Activated CD4-positive, alpha-beta T cell treated with anti-CD3 and anti-CD28 coated beads, Interleukin-2, amount 10 ng/mL, durations not matched to agents 24 days and 14 days (primary cell): ENCODE measurements at regions not wholly inside any gene's neighbourhood (a gene's known extent, or its start where the extent isn't known, plus 50 kb on each side); places are given as distances from the start of the nearest gene placed in this dataset.
"Not testable (repeated sequence)": the region's sequence is repeated elsewhere in the genome, so short reads cannot be mapped to it uniquely, and the experiment has no call there.

Experiments
- DNase-seq: peaks from one replicate; pipeline ENCODE4 v3.0.0; 2022
- H3K27ac Mint-ChIP-seq: one replicate; pipeline ENCODE4 v1.8.0; 2022; ENCODE audit warnings: mild to moderate bottlenecking, mixed read lengths
- H3K27me3 Mint-ChIP-seq: one replicate; pipeline ENCODE4 v1.8.0; 2022; ENCODE audit warnings: mixed read lengths
- H3K36me3 Mint-ChIP-seq: one replicate; pipeline ENCODE4 v1.8.0; 2022; ENCODE audit warnings: low read depth, mild to moderate bottlenecking, mixed read lengths
- H3K4me1 Mint-ChIP-seq: one replicate; pipeline ENCODE4 v1.8.0; 2021; ENCODE audit warnings: mixed read lengths
- H3K4me3 Mint-ChIP-seq: one replicate; pipeline ENCODE4 v1.8.0; 2022; ENCODE audit warnings: mild to moderate bottlenecking, moderate library complexity, mixed read lengths
- H3K9me3 Mint-ChIP-seq: one replicate; pipeline ENCODE4 v1.8.0; 2021; ENCODE audit warnings: mixed read lengths
- intact Hi-C: fragments of 100-400 bp; cut with micrococcal nuclease; formaldehyde crosslinking; loops from one replicate; pipeline ENCODE4 v1.15.1; 2023

- H3K27ac Mint-ChIP-seq: peak overlapping the region; percentile 90
- H3K27me3 Mint-ChIP-seq: no peaks in the 10 kb centered on the region
- peak overlapping the region; percentile 45 for H3K4me3 Mint-ChIP-seq
- H3K4me1 Mint-ChIP-seq: peaks cover 68% of the 10 kb centered on the region
- H3K36me3 Mint-ChIP-seq: peaks cover 8% of the 10 kb centered on the region
- no peak for DNase-seq
- intact Hi-C loops: loop anchor here (2.0 to 5.0 kb wide), 3 partner anchors 107 to 305 kb away; no protein-coding TSS in a partner anchor
- H3K9me3 Mint-ChIP-seq: peaks cover 4% of the 10 kb centered on the region
These were observed 160.2 kb upstream of the IRF2BP2 start for GRCh38 chr1:234769986-234770795.

- no peaks in the 10 kb centered on the region for H3K27me3 Mint-ChIP-seq
- H3K27ac Mint-ChIP-seq: peak overlapping the region; percentile 90
- peak overlapping the region; percentile 45 for H3K4me3 Mint-ChIP-seq
- DNase-seq: no peak
- peaks cover 2% of the 10 kb centered on the region for H3K36me3 Mint-ChIP-seq
- intact Hi-C loops: loop anchor here (2.0 kb wide), 1 partner anchor 305 kb away; no protein-coding TSS in a partner anchor
- peaks cover 74% of the 10 kb centered on the region for H3K4me1 Mint-ChIP-seq
- peaks cover under 1% of the 10 kb centered on the region for H3K9me3 Mint-ChIP-seq
These were observed 159.5 kb upstream of the IRF2BP2 start for GRCh38 chr1:234769284-234769985.

GRCh38 chr1:234768569-234769283, 158.7 kb upstream of the IRF2BP2 start:
- peak; percentile 85 for DNase-seq
- intact Hi-C loops: loop anchor here (1.0 to 2.0 kb wide), 6 partner anchors 37 to 306 kb away; no protein-coding TSS in a partner anchor
- Mint-ChIP-seq H3K36me3 (peaks cover 2% of the 10 kb centered on the region), H3K4me1 (peaks cover 74% of the 10 kb centered on the region), H3K4me3 (peak overlapping the region; percentile 58), H3K27me3 (no peaks in the 10 kb centered on the region), H3K27ac (peak overlapping the region; percentile 90), H3K9me3 (no peaks in the 10 kb centered on the region)

GRCh38 chr1:234768171-234768568, 158.2 kb upstream of the IRF2BP2 start:
- intact Hi-C loops: loop anchor here (1.0 to 2.0 kb wide), 6 partner anchors 37 to 307 kb away; no protein-coding TSS in a partner anchor
- H3K36me3 Mint-ChIP-seq: peaks cover 2% of the 10 kb centered on the region
- peak overlapping the region; percentile 58 for H3K4me3 Mint-ChIP-seq
- H3K9me3 Mint-ChIP-seq: no peaks in the 10 kb centered on the region
- H3K27me3 Mint-ChIP-seq: no peaks in the 10 kb centered on the region
- peak overlapping the region; percentile 90 for H3K27ac Mint-ChIP-seq
- DNase-seq: peak; percentile 83
- H3K4me1 Mint-ChIP-seq: peaks cover 76% of the 10 kb centered on the region

- Mint-ChIP-seq H3K4me3 (no peak overlapping the region), H3K4me1 (peaks cover 60% of the 10 kb centered on the region), H3K27me3 (no peaks in the 10 kb centered on the region), H3K9me3 (no peaks in the 10 kb centered on the region), H3K27ac (peak overlapping the region; percentile 17), H3K36me3 (no peaks in the 10 kb centered on the region)
- intact Hi-C loops: no loop called here
- DNase-seq: no peak
These were observed 155.7 kb upstream of the IRF2BP2 start for GRCh38 chr1:234765672-234766071.

GRCh38 chr1:234765181-234765580, 155.2 kb upstream of the IRF2BP2 start:
- intact Hi-C loops: no loop called here
- H3K27me3 Mint-ChIP-seq: no peaks in the 10 kb centered on the region
- H3K36me3 Mint-ChIP-seq: no peaks in the 10 kb centered on the region
- no peak overlapping the region for H3K4me3 Mint-ChIP-seq
- H3K9me3 Mint-ChIP-seq: no peaks in the 10 kb centered on the region
- peak overlapping the region; percentile 2 for H3K27ac Mint-ChIP-seq
- DNase-seq: no peak
- H3K4me1 Mint-ChIP-seq: peaks cover 60% of the 10 kb centered on the region

- no peaks in the 10 kb centered on the region for H3K36me3 Mint-ChIP-seq
These were observed 153.9 kb upstream of the IRF2BP2 start for GRCh38 chr1:234763910-234764309.

GRCh38 chr1:234763367-234763766, 153.4 kb upstream of the IRF2BP2 start:
- H3K27me3 Mint-ChIP-seq: no peaks in the 10 kb centered on the region
- intact Hi-C loops: no loop called here
- H3K27ac Mint-ChIP-seq: no peak overlapping the region
- H3K9me3 Mint-ChIP-seq: no peaks in the 10 kb centered on the region
- no peak overlapping the region for H3K4me3 Mint-ChIP-seq
- no peak for DNase-seq
- H3K4me1 Mint-ChIP-seq: peaks cover 56% of the 10 kb centered on the region
- H3K36me3 Mint-ChIP-seq: no peaks in the 10 kb centered on the region

More at GRCh38 chr1:234763910-234764309, 153.9 kb upstream of the IRF2BP2 start:
- DNase-seq: no peak
- Mint-ChIP-seq H3K4me1 (peaks cover 58% of the 10 kb centered on the region), H3K27ac (no peak overlapping the region), H3K27me3 (no peaks in the 10 kb centered on the region), H3K4me3 (no peak overlapping the region), H3K9me3 (no peaks in the 10 kb centered on the region)
- intact Hi-C loops: no loop called here

GRCh38 chr1:234762127-234762526, 152.1 kb upstream of the IRF2BP2 start:
- not testable (repeated sequence) for H3K36me3 Mint-ChIP-seq
- Mint-ChIP-seq H3K27ac (peak overlapping the region; percentile 34), H3K4me1 (peaks cover 47% of the 10 kb centered on the region)

GRCh38 chr1:234760303-234760723, 150.3 kb upstream of the IRF2BP2 start:
- no peak for DNase-seq
- Mint-ChIP-seq H3K4me3 (no peak overlapping the region), H3K9me3 (no peaks in the 10 kb centered on the region), H3K27me3 (peaks cover 6% of the 10 kb centered on the region), H3K36me3 (no peaks in the 10 kb centered on the region), H3K4me1 (peaks cover 46% of the 10 kb centered on the region), H3K27ac (peak overlapping the region; percentile 34)
- intact Hi-C loops: no loop called here

More at GRCh38 chr1:234762127-234762526, 152.1 kb upstream of the IRF2BP2 start:
- DNase-seq, intact Hi-C loops, H3K27me3 Mint-ChIP-seq, H3K9me3 Mint-ChIP-seq, H3K4me3 Mint-ChIP-seq: not testable (repeated sequence)

GRCh38 chr1:234759888-234760287, 149.9 kb upstream of the IRF2BP2 start:
- no peaks in the 10 kb centered on the region for H3K9me3 Mint-ChIP-seq
- peaks cover 6% of the 10 kb centered on the region for H3K27me3 Mint-ChIP-seq
- peak overlapping the region; percentile 34 for H3K27ac Mint-ChIP-seq
- peaks cover 42% of the 10 kb centered on the region for H3K4me1 Mint-ChIP-seq
- no peak for DNase-seq
- intact Hi-C loops: loop anchor here (2.0 kb wide), 1 partner anchor 13 kb away; no protein-coding TSS in a partner anchor
- H3K4me3 Mint-ChIP-seq: no peak overlapping the region
- no peaks in the 10 kb centered on the region for H3K36me3 Mint-ChIP-seq

- peak overlapping the region; percentile 93 for H3K27ac Mint-ChIP-seq
- peaks cover 37% of the 10 kb centered on the region for H3K4me1 Mint-ChIP-seq
- H3K36me3 Mint-ChIP-seq: no peaks in the 10 kb centered on the region
- peak; percentile 86 for DNase-seq
- no peaks in the 10 kb centered on the region for H3K9me3 Mint-ChIP-seq
- H3K4me3 Mint-ChIP-seq: peak overlapping the region; percentile 62
- peaks cover 6% of the 10 kb centered on the region for H3K27me3 Mint-ChIP-seq
- intact Hi-C loops: loop anchor here (2.0 kb wide), 1 partner anchor 14 kb away; no protein-coding TSS in a partner anchor
These were observed 148.9 kb upstream of the IRF2BP2 start for GRCh38 chr1:234758851-234759250.

GRCh38 chr1:234756857-234757256, 146.9 kb upstream of the IRF2BP2 start:
- H3K9me3 Mint-ChIP-seq: no peaks in the 10 kb centered on the region

More at GRCh38 chr1:234756857-234757256, 146.9 kb upstream of the IRF2BP2 start:
- Mint-ChIP-seq H3K4me3 (no peak overlapping the region), H3K4me1 (peaks cover 34% of the 10 kb centered on the region), H3K27ac (no peak overlapping the region), H3K27me3 (peaks cover 6% of the 10 kb centered on the region), H3K36me3 (no peaks in the 10 kb centered on the region)
- no peak for DNase-seq
- intact Hi-C loops: no loop called here
